GM12873 (cell line): ENCODE measurements at regions not wholly inside any gene's neighbourhood (a gene's known extent, or its start where the extent isn't known, plus 50 kb on each side); places are given as distances from the start of the nearest gene placed in this dataset.

Experiments used
- TF ChIP-seq, protein P1 (sequence below): IDR thresholded peaks from 2 replicates; pipeline ENCODE4 v1.5.1; 2012; ENCODE audit warnings: low read depth, mild to moderate bottlenecking, moderate library complexity, low read length, control low read depth; ENCODE audit not compliant: insufficient read depth; ENCODE audit errors: missing control alignments

DNA sequence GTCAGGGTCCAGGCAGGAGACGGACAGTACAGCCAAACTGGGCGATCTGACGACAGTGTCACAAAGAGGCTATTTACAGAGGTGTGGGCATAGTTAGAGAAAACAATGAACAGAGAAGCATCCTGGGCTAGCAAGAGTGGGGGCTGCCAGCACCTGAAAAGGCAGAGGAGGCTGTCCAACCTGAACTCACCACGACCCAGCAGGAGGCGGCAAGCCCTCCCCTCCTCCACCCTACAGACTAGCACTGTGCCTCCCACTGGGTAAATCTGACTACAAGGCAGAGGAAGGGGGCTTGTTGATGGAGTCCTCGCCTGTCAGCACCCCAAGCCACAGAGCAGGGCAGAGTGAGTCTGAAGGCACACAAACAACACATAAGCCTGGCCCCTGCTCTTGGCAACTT lies 52.8 kb upstream of the CDYL start:
- TF ChIP-seq, protein P1, sequence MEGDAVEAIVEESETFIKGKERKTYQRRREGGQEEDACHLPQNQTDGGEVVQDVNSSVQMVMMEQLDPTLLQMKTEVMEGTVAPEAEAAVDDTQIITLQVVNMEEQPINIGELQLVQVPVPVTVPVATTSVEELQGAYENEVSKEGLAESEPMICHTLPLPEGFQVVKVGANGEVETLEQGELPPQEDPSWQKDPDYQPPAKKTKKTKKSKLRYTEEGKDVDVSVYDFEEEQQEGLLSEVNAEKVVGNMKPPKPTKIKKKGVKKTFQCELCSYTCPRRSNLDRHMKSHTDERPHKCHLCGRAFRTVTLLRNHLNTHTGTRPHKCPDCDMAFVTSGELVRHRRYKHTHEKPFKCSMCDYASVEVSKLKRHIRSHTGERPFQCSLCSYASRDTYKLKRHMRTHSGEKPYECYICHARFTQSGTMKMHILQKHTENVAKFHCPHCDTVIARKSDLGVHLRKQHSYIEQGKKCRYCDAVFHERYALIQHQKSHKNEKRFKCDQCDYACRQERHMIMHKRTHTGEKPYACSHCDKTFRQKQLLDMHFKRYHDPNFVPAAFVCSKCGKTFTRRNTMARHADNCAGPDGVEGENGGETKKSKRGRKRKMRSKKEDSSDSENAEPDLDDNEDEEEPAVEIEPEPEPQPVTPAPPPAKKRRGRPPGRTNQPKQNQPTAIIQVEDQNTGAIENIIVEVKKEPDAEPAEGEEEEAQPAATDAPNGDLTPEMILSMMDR = no peak

DNA sequence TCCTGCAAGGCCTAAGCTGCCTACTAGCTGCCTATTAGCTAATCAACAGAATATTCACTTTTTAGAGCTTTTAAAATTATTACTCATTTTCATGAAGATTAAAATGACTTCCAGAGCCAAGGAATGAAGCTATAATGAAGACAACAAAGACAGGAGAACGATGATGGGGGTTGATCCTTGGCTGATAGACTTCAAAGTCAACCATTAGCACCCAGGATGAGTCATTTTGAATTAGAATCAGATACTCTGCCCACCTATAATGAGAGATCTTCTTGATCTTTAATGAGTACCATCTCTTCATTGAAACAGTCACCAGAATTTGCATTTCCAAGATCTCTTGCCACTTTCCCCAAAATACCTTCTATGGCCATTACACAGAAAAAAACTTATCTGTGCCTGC lies 56.7 kb upstream of the CDYL start:
- TF ChIP-seq, protein P1 = no peak

DNA sequence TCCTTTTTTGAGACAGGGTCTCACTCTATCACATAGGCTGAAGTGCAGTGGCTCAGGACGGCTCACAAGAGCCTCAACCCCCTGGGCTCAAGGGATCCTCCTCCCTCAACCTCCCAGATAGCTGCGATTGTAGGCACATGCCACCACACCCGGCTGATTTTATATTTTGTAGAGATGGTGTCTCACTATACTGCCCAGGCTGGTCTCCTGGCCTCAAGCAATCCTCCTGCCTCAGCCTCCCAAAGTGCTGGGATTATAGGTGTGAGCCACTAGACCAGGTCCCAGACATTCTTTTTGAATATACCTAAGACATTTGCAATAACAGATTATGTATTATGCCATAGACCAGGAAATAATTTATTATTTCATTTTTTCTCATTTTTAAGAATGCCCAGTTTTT lies 58.3 kb upstream of the CDYL start:
- TF ChIP-seq, protein P1 = no peak

DNA sequence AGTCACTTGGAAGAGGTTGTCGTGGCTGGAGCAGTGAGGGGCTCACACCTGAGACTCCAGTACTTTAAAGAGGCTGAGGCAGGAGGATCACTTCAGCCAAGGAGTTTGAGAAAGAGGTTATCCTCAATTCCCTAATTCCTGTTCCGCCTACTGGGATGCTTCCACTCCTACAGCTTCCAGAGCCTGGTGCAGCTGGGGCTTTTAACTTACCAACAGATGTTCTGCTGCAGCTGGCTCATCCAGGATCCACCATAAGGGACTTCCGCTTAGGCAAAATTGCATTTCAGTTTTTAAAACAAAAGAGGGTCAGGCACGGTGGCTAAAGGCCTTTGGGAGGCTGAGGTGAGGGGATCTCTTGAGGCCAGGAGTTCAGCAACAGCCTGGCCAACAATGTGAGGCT lies 59.1 kb upstream of the CDYL start:
- TF ChIP-seq, protein P1 = no peak

DNA sequence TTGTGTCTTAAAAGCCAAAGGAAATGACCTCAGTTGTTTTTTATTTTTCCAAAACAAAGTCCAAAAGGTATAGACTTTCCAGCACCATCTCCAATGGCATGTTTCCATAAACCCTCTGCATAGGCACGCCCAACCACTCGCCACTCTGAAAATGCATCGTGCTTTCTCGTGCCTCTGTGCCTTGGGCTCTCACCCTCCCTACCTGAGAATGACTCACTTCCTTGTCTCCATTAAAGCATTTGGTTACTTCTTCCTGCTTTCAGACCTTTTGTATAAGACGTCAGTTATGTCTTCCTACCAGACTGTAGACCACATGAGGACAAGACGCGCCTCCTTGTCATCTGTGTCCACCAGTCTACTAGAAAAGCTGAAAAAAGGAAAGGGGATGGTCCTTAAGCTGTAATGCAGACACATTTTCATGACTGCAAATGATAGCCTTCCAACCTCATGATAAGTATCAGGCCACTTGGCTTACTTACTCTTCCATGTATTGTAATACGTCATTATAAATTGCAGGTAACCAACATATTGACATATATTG lies 61.2 kb upstream of the CDYL start:
- TF ChIP-seq, protein P1 = no peak

GRCh38 chr6:4712291-4712690 lies 63.9 kb upstream of the CDYL start:
- TF ChIP-seq, protein P1 = no peak

DNA sequence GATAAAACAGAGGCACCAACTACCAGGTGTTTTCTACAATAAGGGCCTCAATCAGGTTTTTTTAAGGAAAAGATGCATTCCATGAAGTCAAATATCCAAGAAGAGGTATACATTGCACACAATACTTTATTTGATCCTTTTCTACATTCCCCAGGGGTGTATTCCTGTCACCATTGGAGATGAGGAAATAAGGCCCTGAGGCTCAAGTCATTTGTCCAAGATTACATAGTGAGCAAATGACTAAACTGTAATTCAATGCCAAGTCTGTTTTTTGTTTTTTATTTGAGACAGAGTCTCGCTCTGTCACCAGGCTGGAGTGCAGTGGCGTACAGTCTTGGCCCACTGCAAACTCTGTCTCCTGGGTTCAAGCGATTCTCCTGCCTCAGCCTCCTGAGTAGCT lies 69.2 kb upstream of the CDYL start:
- TF ChIP-seq, protein P1 = no peak
